Hematopoietic multipotent progenitor cell (in vitro differentiated cells): ENCODE measurements at regions not wholly inside any gene's neighbourhood (a gene's known extent, or its start where the extent isn't known, plus 50 kb on each side); places are given as distances from the start of the nearest gene placed in this dataset.
"Not testable (repeated sequence)": the region's sequence is repeated elsewhere in the genome, so short reads cannot be mapped to it uniquely, and the experiment has no call there.

Experiments
- DNase-seq, 3 donors: peaks; one replicate each; pipeline ENCODE4 v3.0.0-alpha.2; 2011 to 2015; ENCODE audit warnings: low read depth in 2 of 3, low spot score in 2 of 3

DNA sequence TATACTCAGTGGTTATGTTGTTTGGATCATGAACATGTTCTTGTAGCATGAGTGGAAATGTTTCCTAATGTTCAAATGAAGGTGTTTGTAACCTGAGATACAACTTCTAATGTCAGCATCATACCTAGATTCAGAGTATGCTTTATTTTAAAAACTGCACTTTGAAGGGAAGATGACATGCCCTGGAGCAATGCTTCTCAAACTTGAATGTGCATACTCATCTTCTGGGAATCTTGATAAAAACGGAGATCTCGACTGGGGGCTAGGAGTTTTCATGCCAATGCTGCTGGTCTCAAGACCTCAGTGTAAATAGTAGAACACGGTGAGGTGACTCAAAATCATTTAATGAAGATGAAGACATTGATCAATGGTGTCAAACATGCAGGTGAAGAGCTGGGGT, 440.0 kb upstream of the NOX3 start:
- DNase-seq: no peak

GRCh38 chr6:155894758-155895157, 439.1 kb upstream of the NOX3 start:
- DNase-seq: peak in 1 of 3 donors; percentile 18

DNA sequence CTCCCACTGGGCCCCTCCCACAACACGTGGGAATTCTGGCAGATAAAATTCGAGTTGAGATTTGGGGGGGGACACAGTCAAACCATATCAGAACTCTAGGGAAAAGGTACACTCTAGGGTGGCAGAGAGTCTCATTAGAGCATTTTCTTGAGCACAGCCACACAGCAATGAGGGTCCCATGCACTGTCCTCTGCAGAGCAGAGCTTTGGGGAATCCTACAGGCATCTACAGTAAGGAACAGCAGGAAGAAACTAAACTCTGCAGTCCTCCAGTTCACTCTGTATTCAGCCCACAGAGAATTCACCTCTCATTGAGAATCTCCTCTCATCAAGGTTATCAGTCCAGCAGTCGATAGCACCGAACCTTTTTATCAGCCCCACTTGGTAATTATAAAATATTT, 438.6 kb upstream of the NOX3 start:
- no peak for DNase-seq

- no peak for DNase-seq
Measured at GRCh38 chr6:155890409-155890808, 434.8 kb upstream of the NOX3 start.

- no peak for DNase-seq
Measured at GRCh38 chr6:155889410-155889809, 433.8 kb upstream of the NOX3 start.

- no peak for DNase-seq
Measured at GRCh38 chr6:155887421-155887820, 431.8 kb upstream of the NOX3 start.

DNA sequence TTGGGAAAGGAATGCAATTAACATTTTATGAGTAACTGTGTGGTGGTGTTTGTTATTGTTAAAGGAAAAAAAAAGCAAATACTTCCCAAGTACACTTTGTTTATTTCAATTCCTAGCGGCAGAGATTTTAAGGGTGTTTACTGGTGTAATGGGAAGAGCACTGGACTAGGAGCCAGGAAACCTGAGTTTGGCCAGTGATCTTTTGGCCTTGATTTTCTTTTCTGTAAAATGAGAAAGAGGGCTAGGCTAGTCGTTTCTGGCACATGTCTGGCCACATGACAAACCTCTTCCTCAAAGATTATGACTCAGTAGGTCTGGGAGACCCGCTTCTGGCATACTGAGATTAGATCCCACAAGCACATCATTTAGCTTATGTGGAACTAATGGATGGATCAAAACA, 428.1 kb upstream of the NOX3 start:
- DNase-seq: no peak

GRCh38 chr6:155883334-155883731, 427.7 kb upstream of the NOX3 start:
- no peak for DNase-seq

GRCh38 chr6:155882527-155883333, 427.1 kb upstream of the NOX3 start:
- peak in 1 of 3 donors; percentile 46 for DNase-seq

GRCh38 chr6:155881826-155882526, 426.3 kb upstream of the NOX3 start:
- DNase-seq: no peak

DNA sequence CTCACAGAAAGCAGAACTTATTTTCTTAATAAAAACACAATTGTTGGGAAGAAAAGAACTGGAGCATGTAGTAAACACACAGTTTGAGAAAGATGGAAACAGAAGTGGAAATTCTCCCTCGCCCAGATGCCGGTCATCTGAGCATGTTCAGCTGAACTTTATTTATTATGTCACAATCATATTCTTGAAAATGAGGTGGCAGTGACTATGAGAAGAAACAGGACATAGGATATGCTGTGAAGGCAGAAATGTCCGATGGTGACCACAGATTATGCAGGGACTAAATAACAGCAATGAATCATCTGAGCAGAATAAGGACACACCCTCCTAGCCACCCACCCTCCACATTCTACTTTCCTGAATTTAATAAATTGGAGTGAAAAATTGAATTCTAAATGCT, 425.3 kb upstream of the NOX3 start:
- peak in 1 of 3 donors; percentile 28 for DNase-seq

GRCh38 chr6:155872961-155873360, 417.3 kb upstream of the NOX3 start:
- DNase-seq: no peak

- no peak for DNase-seq
Measured at GRCh38 chr6:155867682-155868081, 412.0 kb upstream of the NOX3 start.

- not testable (repeated sequence) for DNase-seq
Measured at GRCh38 chr6:155866676-155867390, 411.2 kb upstream of the NOX3 start.

- no peak for DNase-seq
Measured at GRCh38 chr6:155861821-155862220, 406.2 kb upstream of the NOX3 start.

- DNase-seq: not testable (repeated sequence)
Measured at GRCh38 chr6:155858906-155859305, 403.3 kb upstream of the NOX3 start.

GRCh38 chr6:155854787-155855186, 399.1 kb upstream of the NOX3 start:
- DNase-seq: no peak

GRCh38 chr6:155853011-155853410, 397.4 kb upstream of the NOX3 start:
- DNase-seq: no peak

DNA sequence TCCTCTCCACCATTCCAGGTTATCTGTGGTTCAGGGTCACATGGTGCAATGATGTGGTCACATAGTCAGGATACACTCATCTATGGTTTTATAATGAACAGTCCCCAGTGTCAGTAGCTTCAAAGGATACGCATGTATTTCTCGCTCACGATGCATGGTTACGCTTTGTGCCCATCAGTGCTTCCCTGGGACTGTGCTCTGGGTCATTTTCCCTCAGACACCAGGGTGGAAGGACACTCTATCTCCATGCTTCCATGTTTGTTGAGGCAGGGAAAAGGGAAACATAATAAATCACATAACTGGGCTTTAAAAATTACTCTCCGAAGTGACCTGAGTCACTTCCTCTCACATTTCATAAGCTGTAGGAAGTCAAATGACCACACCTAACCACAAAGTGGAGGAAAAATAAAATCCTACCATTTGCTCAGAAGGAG, 394.8 kb upstream of the NOX3 start:
- DNase-seq: peak in 1 of 3 donors; percentile 40

DNA sequence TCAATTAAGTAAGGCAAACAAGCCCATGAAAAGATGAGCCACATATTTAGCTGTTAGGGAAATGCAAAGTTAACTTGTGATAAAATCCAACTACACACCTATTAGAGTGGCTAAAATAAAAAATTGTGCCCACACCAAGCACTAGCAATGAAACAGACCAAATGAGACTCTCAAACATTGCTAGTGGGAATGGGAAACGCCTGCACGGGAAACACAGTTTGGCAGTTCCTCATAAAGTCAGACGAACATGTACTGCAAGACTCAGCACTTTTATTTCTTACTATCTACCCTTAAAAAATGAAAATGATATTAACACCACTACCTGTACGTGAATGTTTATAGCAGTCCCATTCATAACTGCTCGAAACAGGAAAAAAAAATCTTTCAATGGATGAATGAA, 392.1 kb upstream of the NOX3 start:
- peak in 1 of 3 donors; percentile 69 for DNase-seq

- no peak for DNase-seq
Measured at GRCh38 chr6:155837474-155837873, 381.8 kb upstream of the NOX3 start.
